Endothelial cell of umbilical vein (primary cell): ENCODE measurements at regions not wholly inside any gene's neighbourhood (a gene's known extent, or its start where the extent isn't known, plus 50 kb on each side); places are given as distances from the start of the nearest gene placed in this dataset.

Experiments used
- BruUV-seq: library from RNA; stranded (reverse); fragments of 400-500 nt; replicated peaks from 2 replicates; lab custom pipeline; 2021; lab: Mats Ljungman, UMichigan
- CTCF ChIA-PET: fragments of 300-600, 350-600 bp; sonication (Branson Sonifier 250); formaldehyde crosslinking; loops from one replicate; lab custom pipeline; 2021; ENCODE audit warnings: antibody characterized with exemption, inconsistent platforms; lab: Charles Lee
- POLR2A ChIA-PET: fragments of 300-600, 350-600 bp; sonication (Branson Sonifier 250); formaldehyde crosslinking; loops from one replicate; lab custom pipeline; 2021; ENCODE audit warnings: antibody characterized with exemption, inconsistent platforms; lab: Charles Lee
- DNase-seq: peaks from one replicate; pipeline ENCODE4 v3.0.0-alpha.2; 2011; ENCODE audit warnings: low read depth, low spot score
- FAIRE-seq: peaks from 2 replicates; lab custom pipeline; 2011; peaks lifted over from hg19 to GRCh38; lab: Jason Lieb, UNC
- H2AFZ ChIP-seq: 2 replicates; pipeline ENCODE4 v1.6.0; 2012; ENCODE audit warnings: low read depth, low read length, control low read depth, inconsistent platforms
- H3K27ac ChIP-seq: 2 replicates; pipeline ENCODE4 v1.5.1; 2011; ENCODE audit warnings: low read depth, mild to moderate bottlenecking, control low read depth, low read length, moderate library complexity; ENCODE audit not compliant: insufficient read depth
- H3K27me3 ChIP-seq, 2 experiments: 2 replicates each; pipeline versions ENCODE4 v1.6.0 to v1.6.1; 2011; ENCODE audit warnings: low read length in 2 of 2, mixed read lengths in 1 of 2; ENCODE audit not compliant: control insufficient read depth in 2 of 2, insufficient read depth in 2 of 2
- H3K36me3 ChIP-seq, 2 experiments: 2 replicates in 1 of 2; 3 replicates in 1 of 2; pipeline ENCODE4 v1.5.1; 2011; ENCODE audit warnings: low read length in 2 of 2, mild to moderate bottlenecking in 1 of 2, moderate library complexity in 1 of 2; ENCODE audit not compliant: control insufficient read depth in 2 of 2, insufficient read depth in 2 of 2; ENCODE audit errors: extremely low read depth in 1 of 2
- H3K4me1 ChIP-seq: 3 replicates; pipeline ENCODE4 v1.5.1; 2011; ENCODE audit warnings: mild to moderate bottlenecking, low read length; ENCODE audit not compliant: control insufficient read depth, insufficient read depth; ENCODE audit errors: extremely low read depth
- H3K4me2 ChIP-seq: 2 replicates; pipeline ENCODE4 v1.6.1; 2011; ENCODE audit warnings: low read length, control low read depth, mixed read lengths; ENCODE audit not compliant: insufficient read depth
- H3K4me3 ChIP-seq, 3 experiments: fragments of 200-600 bp in 1 of 3; sonication (generic), shearing (Covaris generic) in 1 of 3; replicated peaks in 1 of 3; 2 replicates each; pipeline ENCODE4 v1.5.1; 2011 to 2016; ENCODE audit warnings: control low read depth in 3 of 3, low read length in 3 of 3, mild to moderate bottlenecking in 2 of 3, inconsistent platforms in 1 of 3, low read depth in 1 of 3, moderate library complexity in 1 of 3; ENCODE audit not compliant: insufficient read depth in 1 of 3
- H3K79me2 ChIP-seq: 2 replicates; pipeline ENCODE4 v1.6.0; 2012; ENCODE audit warnings: low read length, inconsistent platforms; ENCODE audit not compliant: control insufficient read depth, insufficient read depth
- H3K9ac ChIP-seq: replicated peaks from 2 replicates; pipeline ENCODE3; 2011; ENCODE audit warnings: low read length, control low read depth; ENCODE audit not compliant: insufficient read depth; ENCODE audit errors: extremely low read depth
- H3K9me1 ChIP-seq: replicated peaks from 3 replicates; pipeline ENCODE4 v1.6.0; 2011; ENCODE audit warnings: mild to moderate bottlenecking, low read length; ENCODE audit not compliant: control insufficient read depth, insufficient read depth; ENCODE audit errors: extremely low read depth
- H3K9me3 ChIP-seq: replicated peaks from 2 replicates; pipeline ENCODE4 v1.5.1; 2012; ENCODE audit warnings: low read length, inconsistent platforms; ENCODE audit not compliant: control insufficient read depth, insufficient read depth
- H4K20me1 ChIP-seq: replicated peaks from 2 replicates; pipeline ENCODE3; 2011; ENCODE audit warnings: mild to moderate bottlenecking, low read length; ENCODE audit not compliant: control insufficient read depth, insufficient read depth; ENCODE audit errors: extremely low read depth
- CTCF ChIP-seq, 2 donors: IDR thresholded peaks; 1 replicate in 1 of 2; 2 replicates in 1 of 2; pipeline ENCODE4 v1.5.1; 2011; ENCODE audit warnings: low read length in 2 of 2, mild to moderate bottlenecking in 2 of 2, moderate library complexity in 2 of 2, control low read depth in 1 of 2, inconsistent platforms in 1 of 2, low read depth in 1 of 2; ENCODE audit not compliant: insufficient read depth in 1 of 2; ENCODE audit errors: extremely low read depth in 1 of 2
- EZH2 ChIP-seq: IDR thresholded peaks from 2 replicates; pipeline ENCODE4 v1.6.1; 2012; ENCODE audit warnings: borderline replicate concordance, low read depth, mild to moderate bottlenecking, moderate library complexity, low read length, inconsistent platforms; ENCODE audit not compliant: severe bottlenecking
- FOS ChIP-seq: IDR thresholded peaks from 2 replicates; pipeline ENCODE4 v1.6.1; 2011; ENCODE audit warnings: mild to moderate bottlenecking, low read length, moderate library complexity, borderline replicate concordance; ENCODE audit not compliant: insufficient read depth
- GATA2 ChIP-seq: IDR thresholded peaks from 2 replicates; pipeline ENCODE4 v1.7.0; 2011; ENCODE audit warnings: low read depth, mild to moderate bottlenecking, moderate library complexity, mixed read lengths, low read length; ENCODE audit not compliant: insufficient read length, insufficient read depth
- JUN ChIP-seq: IDR thresholded peaks from 2 replicates; pipeline ENCODE4 v1.6.1; 2011; ENCODE audit warnings: borderline replicate concordance, low read depth; ENCODE audit not compliant: insufficient read length, insufficient read depth
- MAX ChIP-seq: IDR thresholded peaks from 2 replicates; pipeline ENCODE4 v1.6.1; 2011; ENCODE audit not compliant: insufficient read depth, insufficient read length
- MYC ChIP-seq: IDR thresholded peaks from one replicate; pipeline ENCODE4 v1.6.1; 2011; ENCODE audit warnings: mild to moderate bottlenecking, low read depth, low read length
- POLR2A ChIP-seq: IDR thresholded peaks from 2 replicates; pipeline ENCODE4 v1.6.1; 2012; ENCODE audit warnings: low read depth, mild to moderate bottlenecking, control low read depth, low read length
- POLR2AphosphoS5 ChIP-seq: IDR thresholded peaks from 2 replicates; pipeline ENCODE4 v1.6.1; 2012; ENCODE audit warnings: low read depth, mild to moderate bottlenecking, control low read depth, low read length, moderate library complexity; ENCODE audit not compliant: insufficient read depth
- dilution Hi-C: fragments of 300-500 bp; cut with MboI; formaldehyde crosslinking; loops from one replicate; pipeline ENCODE4 v1.15.0; 2019; ENCODE audit warnings: low sequenced_read_pairs; ENCODE audit not compliant: extremely low pct_ligation_motif_present
- intact Hi-C: fragments of 100-400 bp; cut with micrococcal nuclease; formaldehyde crosslinking; loops from one replicate; pipeline ENCODE4 v1.10.0; 2022

DNA sequence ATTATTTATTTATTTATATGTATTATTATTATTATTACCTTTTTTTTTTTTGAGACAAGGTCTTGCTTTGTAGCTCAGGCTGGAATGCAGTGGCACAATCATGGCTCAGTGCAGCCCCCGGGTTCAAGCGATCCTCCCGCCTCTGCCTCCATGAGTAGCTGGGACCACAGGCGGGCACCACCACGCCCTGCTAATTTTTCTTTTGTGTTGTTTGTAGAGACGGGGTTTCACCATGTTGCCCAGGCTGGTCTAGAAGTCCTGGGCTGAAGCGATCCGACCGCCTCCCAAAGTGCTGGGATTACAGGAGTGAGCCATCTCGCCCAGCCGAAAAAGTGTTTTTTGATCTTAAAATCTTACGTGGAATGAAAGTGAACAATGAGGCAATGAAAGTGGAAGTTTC lies 79.4 kb upstream of the C1GALT1 start:
- H3K9ac ChIP-seq, result no peak overlapping the region
- POLR2A ChIA-PET, result no interaction called here
- dilution Hi-C loops, result no loop called here
- no peak overlapping the region for H3K27ac ChIP-seq
- CTCF ChIA-PET, result interaction anchor here (0.6 to 3.1 kb wide), 44 partner anchors 10 to 1193 kb away, joined by 3 to 42 read pairs (median 4); partner anchors contain the start of gene C1GALT1
- no peaks in the 10 kb centered on the region for H3K36me3 ChIP-seq
- intact Hi-C loops, result loop anchor here (1.0 to 5.0 kb wide), 5 partner anchors 244 to 1194 kb away; no protein-coding TSS in a partner anchor
- peak overlapping the region in 1 of 3 experiments; percentile 8 for H3K4me3 ChIP-seq
- no peaks in the 10 kb centered on the region for H4K20me1 ChIP-seq
- no peaks in the 10 kb centered on the region for H3K27me3 ChIP-seq
- TF ChIP-seq MYC (no peak), CTCF (IDR thresholded peaks at IDR 0.05; ENCODE audit: extremely low read depth in 1 of 2, insufficient read depth in 1 of 2, low read depth in 1 of 2, low read length in 2 of 2) (no peak), JUN (no peak), POLR2AphosphoS5 (no peak), MAX (no peak), FOS (no peak), GATA2 (no peak), POLR2A (no peak), EZH2 (no peak)
- no peak for DNase-seq
- no peak for FAIRE-seq
- H3K4me2 ChIP-seq, result peak overlapping the region; percentile 45
- no peaks in the 10 kb centered on the region for H3K79me2 ChIP-seq
- peaks cover 15% of the 10 kb centered on the region for H3K4me1 ChIP-seq
- H3K9me3 ChIP-seq, result no peaks in the 10 kb centered on the region
- no peaks in the 10 kb centered on the region for H3K9me1 ChIP-seq
- H2AFZ ChIP-seq, result peak overlapping the region; percentile 86
- no TSS peak for BruUV-seq
